HCT116 (cell line): ENCODE measurements at regions not wholly inside any gene's neighbourhood (a gene's known extent, or its start where the extent isn't known, plus 50 kb on each side); places are given as distances from the start of the nearest gene placed in this dataset.
"Not testable (repeated sequence)": the region's sequence is repeated elsewhere in the genome, so short reads cannot be mapped to it uniquely, and the experiment has no call there.

Experiments
- ATAC-seq: fragments of 200-7000 bp; cut with Tn5 transposase; 2 replicates; pipeline ENCODE4 v1.9.1; 2020; ENCODE audit warnings: mild to moderate bottlenecking, moderate library complexity
- BruUV-seq: library from RNA; stranded (reverse); fragments of 400-500 nt; replicated peaks from 2 replicates; lab custom pipeline; 2021; lab: Mats Ljungman, UMichigan
- CTCF ChIA-PET: fragments of 300-600 bp; sonication (Branson Sonifier 250); formaldehyde crosslinking; loops from one replicate; lab custom pipeline; 2021; ENCODE audit warnings: antibody characterized with exemption; lab: Charles Lee
- POLR2A ChIA-PET: fragments of 300-600, 350-600 bp; sonication (Branson Sonifier 250); formaldehyde crosslinking; loops from one replicate; lab custom pipeline; 2021; ENCODE audit warnings: antibody characterized with exemption; lab: Charles Lee
- RAD21 ChIA-PET, 2 experiments: fragments of 300-600 bp; sonication (Branson Sonifier 250); formaldehyde crosslinking; loops; one replicate each; lab custom pipeline; 2023; ENCODE audit warnings: low total read pairs in 2 of 2; ENCODE audit not compliant: uncharacterized antibody in 2 of 2, unreplicated experiment in 2 of 2, low non-redundant PET in 1 of 2; lab: Charles Lee
- DNase-seq: peaks from one replicate; pipeline ENCODE4 v3.0.0-alpha.2; 2010; ENCODE audit warnings: low read depth, low spot score
- H2AFZ ChIP-seq: fragments of 200-600 bp; shearing (Covaris generic), sonication (generic); 2 replicates; pipeline ENCODE4 v1.6.1; 2017; ENCODE audit warnings: low read depth, mixed run types, mixed read lengths, antibody characterized with exemption, low read length; ENCODE audit not compliant: poor library complexity, severe bottlenecking
- H3K27ac ChIP-seq: 2 replicates; pipeline ENCODE4 v1.5.1; 2012; ENCODE audit warnings: low read depth, low read length
- H3K27me3 ChIP-seq: fragments of 200-600 bp; sonication (generic); 2 replicates; pipeline ENCODE4 v1.6.1; 2016; ENCODE audit warnings: mixed run types, low read length, mixed read lengths; ENCODE audit not compliant: insufficient read depth
- H3K36me3 ChIP-seq, 2 experiments: fragments of 200-500 bp in 1 of 2; fragments of 200-600 bp in 1 of 2; sonication (Bioruptor generic) in 1 of 2; sonication (generic) in 1 of 2; 2 replicates each; pipeline versions ENCODE4 v1.5.1 to v1.6.1; 2014 to 2016; ENCODE audit warnings: low read length in 2 of 2, inconsistent platforms in 1 of 2, mixed read lengths in 1 of 2, mixed run types in 1 of 2; ENCODE audit not compliant: insufficient read depth in 2 of 2, control insufficient read depth in 1 of 2
- H3K4me1 ChIP-seq, 2 experiments: fragments of 200-600 bp in 1 of 2; sonication (generic) in 1 of 2; 2 replicates each; pipeline versions ENCODE4 v1.5.1 to v1.6.1; 2012 to 2017; ENCODE audit warnings: low read length in 2 of 2, inconsistent platforms in 1 of 2, mild to moderate bottlenecking in 1 of 2, mixed read lengths in 1 of 2, mixed run types in 1 of 2, moderate library complexity in 1 of 2; ENCODE audit not compliant: insufficient read depth in 2 of 2, control insufficient read depth in 1 of 2
- H3K4me2 ChIP-seq: fragments of 200-600 bp; sonication (generic); 2 replicates; pipeline ENCODE4 v1.6.1; 2017; ENCODE audit warnings: mixed run types, low read length, mixed read lengths
- H3K4me3 ChIP-seq, 2 experiments: fragments of 200-600 bp in 1 of 2; sonication (generic) in 1 of 2; replicated peaks in 1 of 2; 2 replicates each; pipeline ENCODE4 v1.5.1; 2011 to 2016; ENCODE audit warnings: low read length in 2 of 2, control low read depth in 1 of 2, low read depth in 1 of 2, mild to moderate bottlenecking in 1 of 2, mixed read lengths in 1 of 2, mixed run types in 1 of 2
- H3K79me2 ChIP-seq: fragments of 200-600 bp; sonication (generic); 2 replicates; pipeline ENCODE4 v1.6.1; 2017; ENCODE audit warnings: mild to moderate bottlenecking, mixed run types, low read length, moderate library complexity, mixed read lengths; ENCODE audit not compliant: insufficient read depth
- H3K9ac ChIP-seq: fragments of 200-600 bp; sonication (generic); 2 replicates; pipeline ENCODE4 v1.6.1; 2016; ENCODE audit warnings: low read length, mixed read lengths
- H3K9me2 ChIP-seq: fragments of 200-600 bp; sonication (generic), shearing (Covaris generic); 2 replicates; pipeline ENCODE4 v1.6.1; 2017; ENCODE audit warnings: mixed run types, mild to moderate bottlenecking, moderate library complexity; ENCODE audit not compliant: insufficient read depth
- H3K9me3 ChIP-seq, 2 experiments: fragments of 200-500 bp in 1 of 2; fragments of 200-600 bp in 1 of 2; sonication (Bioruptor generic) in 1 of 2; sonication (generic) in 1 of 2; 2 replicates each; pipeline ENCODE4 v1.6.1; 2014 to 2017; ENCODE audit warnings: low read length in 2 of 2, mixed read lengths in 2 of 2, inconsistent platforms in 1 of 2, low read depth in 1 of 2, mild to moderate bottlenecking in 1 of 2, mixed run types in 1 of 2, moderate library complexity in 1 of 2; ENCODE audit not compliant: control insufficient read depth in 1 of 2, insufficient read depth in 1 of 2
- H4K20me1 ChIP-seq: fragments of 200-600 bp; sonication (generic), shearing (Covaris generic); 2 replicates; pipeline ENCODE4 v1.6.1; 2017; ENCODE audit warnings: mixed run types, mild to moderate bottlenecking, moderate library complexity; ENCODE audit not compliant: insufficient read depth
- ELF1 ChIP-seq: IDR thresholded peaks from 2 replicates; pipeline ENCODE4 v1.6.1; 2012; ENCODE audit warnings: low read depth, borderline replicate concordance
- JUND ChIP-seq: IDR thresholded peaks from 2 replicates; pipeline ENCODE4 v1.6.1; 2012
- POLR2A ChIP-seq: IDR thresholded peaks from 2 replicates; pipeline ENCODE4 v1.7.0; 2011; ENCODE audit warnings: borderline replicate concordance; ENCODE audit not compliant: insufficient read depth, insufficient read length; ENCODE audit errors: extremely low read depth
- SRF ChIP-seq: IDR thresholded peaks from 2 replicates; pipeline ENCODE4 v1.6.1; 2012; ENCODE audit warnings: low read depth
- TCF7L2 ChIP-seq: IDR thresholded peaks from 2 replicates; pipeline ENCODE4 v1.7.0; 2011; ENCODE audit warnings: borderline replicate concordance, inconsistent platforms; ENCODE audit not compliant: insufficient read depth, insufficient read length; ENCODE audit errors: extremely low read depth
- ZFX ChIP-seq: fragments of 450-650 bp; IDR thresholded peaks from 2 replicates; pipeline ENCODE4 v1.6.1; 2017
- intact Hi-C: fragments of 100-400 bp; cut with micrococcal nuclease; formaldehyde crosslinking; loops from 2 replicates; pipeline ENCODE4 v1.10.0; 2022

DNA sequence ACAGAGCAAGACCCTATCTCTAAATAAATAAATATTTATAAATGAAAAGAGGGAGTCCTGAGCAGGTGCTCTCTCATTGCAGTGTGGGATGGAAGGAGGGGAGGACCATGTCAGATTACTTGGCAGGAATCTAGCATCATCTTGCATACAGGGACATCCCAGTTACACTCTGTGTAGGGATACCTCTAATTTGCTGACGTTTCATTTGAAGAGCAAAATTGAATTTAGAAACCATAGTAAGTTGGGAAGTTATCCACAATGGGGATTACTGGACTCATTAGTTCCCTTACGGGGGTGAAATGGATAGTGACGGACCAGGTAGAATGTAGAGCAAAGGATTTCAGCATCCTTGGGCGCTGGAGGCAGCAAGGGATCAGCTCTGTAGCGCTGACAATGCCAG lies 52.1 kb downstream of the ARHGEF18 start:
- H3K4me1 ChIP-seq = peaks cover 26 to 34% of the 10 kb centered on the region in 2 experiments
- no peak for ATAC-seq
- BruUV-seq = no TSS peak
- no peaks in the 10 kb centered on the region for H3K9me3 ChIP-seq
- no peak overlapping the region for H3K9ac ChIP-seq
- ChIA-PET CTCF (no interaction called here), POLR2A (no interaction called here), RAD21 (no interaction called here)
- no peak overlapping the region for H3K4me3 ChIP-seq
- H3K9me2 ChIP-seq = no peaks in the 10 kb centered on the region
- peaks cover 90% of the 10 kb centered on the region for H3K79me2 ChIP-seq
- H3K27ac ChIP-seq = no peak overlapping the region
- no peak overlapping the region for H2AFZ ChIP-seq
- no peaks in the 10 kb centered on the region for H4K20me1 ChIP-seq
- intact Hi-C loops = no loop called here
- DNase-seq = no peak
- H3K27me3 ChIP-seq = no peaks in the 10 kb centered on the region
- no peak overlapping the region for H3K4me2 ChIP-seq
- TF ChIP-seq JUND = no peak
- TF ChIP-seq ZFX = no peak
- no peak for TF ChIP-seq TCF7L2
- no peak for TF ChIP-seq ELF1
- TF ChIP-seq SRF = no peak
- H3K36me3 ChIP-seq = no peaks in the 10 kb centered on the region; a peak in 2 of 4 replicates

DNA sequence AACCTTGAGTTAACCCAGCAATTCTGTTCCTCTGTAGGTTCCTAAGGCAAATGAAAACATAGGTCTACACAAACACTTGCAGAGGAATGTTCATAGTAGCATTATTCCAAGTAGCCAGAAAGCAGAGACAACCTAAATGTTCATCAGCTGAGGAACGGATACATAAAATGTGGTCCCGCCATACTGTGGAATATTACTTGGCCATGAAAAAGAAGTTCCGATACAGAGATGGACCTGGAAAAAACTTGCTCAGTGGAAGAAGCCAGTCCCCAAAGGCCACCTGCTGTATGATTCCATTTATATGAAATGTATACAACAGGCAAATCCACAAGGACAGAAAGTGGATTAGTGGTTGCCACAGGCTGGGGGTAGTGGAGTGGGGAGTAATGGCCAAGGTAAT lies 53.0 kb downstream of the ARHGEF18 start:
- Histone ChIP-seq H4K20me1 (no peaks in the 10 kb centered on the region), H3K27me3 (no peaks in the 10 kb centered on the region), H3K4me2 (no peak overlapping the region), H2AFZ (no peak overlapping the region), H3K27ac (no peak overlapping the region), H3K9ac (no peak overlapping the region), H3K4me3 (no peak overlapping the region), H3K36me3 (no peaks in the 10 kb centered on the region; a peak in 2 of 4 replicates), H3K4me1 (peaks cover 21 to 26% of the 10 kb centered on the region in 2 experiments), H3K79me2 (peaks cover 90% of the 10 kb centered on the region), H3K9me3 (no peaks in the 10 kb centered on the region), H3K9me2 (no peaks in the 10 kb centered on the region)
- ChIA-PET RAD21 (no interaction called here), CTCF (no interaction called here), POLR2A (no interaction called here)
- intact Hi-C loops = no loop called here
- no TSS peak for BruUV-seq
- TF ChIP-seq ELF1 (no peak), POLR2A (no peak)
- DNase-seq (no peak), ATAC-seq (no peak)

DNA sequence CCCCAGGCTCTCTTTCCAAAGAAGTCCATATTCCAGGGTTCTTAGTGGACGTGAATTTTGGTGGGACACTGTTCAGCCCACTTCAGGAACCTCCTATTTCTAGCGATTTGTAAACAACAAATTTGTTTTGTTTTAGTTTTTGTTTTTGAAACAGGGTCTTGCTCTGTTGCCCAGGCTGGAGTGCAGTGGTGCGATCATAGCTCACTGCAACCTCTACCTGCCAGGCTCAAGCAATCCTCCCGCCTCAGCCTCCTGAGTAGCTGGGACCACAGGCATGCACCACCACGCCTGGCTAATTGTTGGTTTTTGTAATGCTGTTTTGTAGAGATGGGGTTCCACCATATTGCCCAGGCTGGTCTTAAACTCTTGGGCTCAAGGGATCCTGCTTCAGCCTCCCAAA lies 56.7 kb downstream of the ARHGEF18 start:
- H3K27ac ChIP-seq, H3K9ac ChIP-seq, ATAC-seq, BruUV-seq, CTCF ChIA-PET, H3K36me3 ChIP-seq, DNase-seq, H3K9me2 ChIP-seq, intact Hi-C loops, POLR2A ChIA-PET, H3K4me2 ChIP-seq, H3K4me3 ChIP-seq, RAD21 ChIA-PET, H4K20me1 ChIP-seq, H3K9me3 ChIP-seq, H3K4me1 ChIP-seq, H3K27me3 ChIP-seq, H2AFZ ChIP-seq: not testable (repeated sequence)
- H3K79me2 ChIP-seq = peaks cover 72% of the 10 kb centered on the region
